GM12872 (cell line): ENCODE measurements at regions not wholly inside any gene's neighbourhood (a gene's known extent, or its start where the extent isn't known, plus 50 kb on each side); places are given as distances from the start of the nearest gene placed in this dataset.

ENCODE experiments used
- CTCF ChIP-seq: IDR thresholded peaks from 3 replicates; pipeline ENCODE4 v1.5.1; 2011; ENCODE audit warnings: low read depth, mild to moderate bottlenecking, low read length, moderate library complexity; ENCODE audit not compliant: insufficient read depth

DNA sequence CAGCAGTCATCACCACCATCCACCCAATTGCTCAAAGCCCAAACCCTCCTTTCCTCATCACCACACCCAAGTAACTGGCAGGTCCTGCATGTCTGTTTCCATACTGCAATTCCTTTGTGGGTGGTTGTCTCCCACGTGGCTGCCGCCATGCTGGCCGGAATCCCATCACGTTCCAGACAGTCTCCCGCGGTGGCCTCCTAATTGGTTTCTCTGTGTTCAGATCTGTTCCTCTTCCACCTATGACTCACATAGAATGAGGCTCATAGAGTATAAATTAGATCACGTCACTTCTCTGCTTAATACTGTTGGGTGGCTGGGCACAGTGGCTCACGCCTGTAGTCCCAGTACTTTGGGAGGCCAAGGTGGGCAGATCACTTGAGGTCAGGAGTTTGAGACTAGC, 813.0 kb downstream of the TYW1 start:
- TF ChIP-seq CTCF: no peak

- TF ChIP-seq CTCF: no peak
These were observed 817.1 kb downstream of the TYW1 start for GRCh38 chr7:67813621-67814292.

GRCh38 chr7:67817481-67817880, 820.8 kb downstream of the TYW1 start:
- no peak for TF ChIP-seq CTCF

DNA sequence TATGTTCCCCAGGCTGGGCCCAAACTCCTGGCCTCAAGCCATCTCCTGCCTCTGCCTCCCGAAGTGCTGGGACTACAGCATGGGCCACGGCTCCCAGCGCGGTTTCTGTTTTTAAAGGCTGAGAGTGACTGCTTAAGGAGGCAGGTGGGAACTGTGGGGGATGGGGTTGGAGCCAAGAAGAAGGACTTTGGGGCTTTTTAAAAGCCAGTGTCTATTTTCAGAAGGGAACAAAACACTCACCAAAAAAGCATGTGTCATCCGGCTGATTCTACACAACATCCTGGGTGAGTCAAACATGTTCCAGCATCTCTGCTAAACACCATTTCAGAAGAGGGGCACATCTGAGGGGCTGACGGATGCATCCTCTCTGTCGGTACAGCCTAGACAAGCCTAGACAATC, 824.5 kb downstream of the TYW1 start:
- no peak for TF ChIP-seq CTCF

DNA sequence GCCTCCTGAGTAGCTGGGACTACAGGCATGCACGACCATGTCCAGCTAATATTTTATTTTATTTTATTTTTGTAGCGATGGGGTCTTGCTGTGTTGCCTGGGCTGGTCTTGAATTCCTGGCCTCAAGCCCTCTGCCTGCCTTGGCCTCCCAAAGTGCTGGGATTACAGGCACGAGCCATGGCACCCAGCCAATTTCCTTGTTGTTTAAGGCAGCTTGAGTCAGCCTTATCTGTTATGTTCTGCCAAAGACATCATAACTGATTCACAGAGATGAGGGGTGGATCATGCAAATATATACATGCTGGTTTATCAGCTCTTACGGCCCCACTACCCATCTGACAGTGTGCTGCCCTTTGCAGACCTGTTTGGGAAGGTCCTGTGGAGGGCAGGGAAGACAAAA, 826.7 kb downstream of the TYW1 start:
- no peak for TF ChIP-seq CTCF

- no peak for TF ChIP-seq CTCF
These were observed 828.7 kb downstream of the TYW1 start for GRCh38 chr7:67825356-67825755.

- no peak for TF ChIP-seq CTCF
These were observed 845.3 kb downstream of the TYW1 start for GRCh38 chr7:67841896-67842295.
